Hepatocyte (in vitro differentiated cells): ENCODE measurements at regions not wholly inside any gene's neighbourhood (a gene's known extent, or its start where the extent isn't known, plus 50 kb on each side); places are given as distances from the start of the nearest gene placed in this dataset.

Experiments used
- EZH2 ChIP-seq: fragments of 200-600 bp; sonication (generic); IDR thresholded peaks from 2 replicates; pipeline ENCODE4 v1.6.1; 2016; ENCODE audit warnings: antibody characterized with exemption, mild to moderate bottlenecking, borderline replicate concordance
- EZH2phosphoT487 ChIP-seq: fragments of 200-600 bp; sonication (generic); IDR thresholded peaks from one replicate; pipeline ENCODE4 v1.6.1; 2018; ENCODE audit warnings: antibody characterized with exemption, mild to moderate bottlenecking, low read depth, moderate library complexity; ENCODE audit not compliant: unreplicated experiment, severe bottlenecking
- TF ChIP-seq, protein P1 (sequence below): fragments of 200-600 bp; sonication (generic); IDR thresholded peaks from 2 replicates; pipeline ENCODE4 v1.5.1; 2016; ENCODE audit warnings: antibody characterized with exemption, mild to moderate bottlenecking; ENCODE audit not compliant: poor library complexity

DNA sequence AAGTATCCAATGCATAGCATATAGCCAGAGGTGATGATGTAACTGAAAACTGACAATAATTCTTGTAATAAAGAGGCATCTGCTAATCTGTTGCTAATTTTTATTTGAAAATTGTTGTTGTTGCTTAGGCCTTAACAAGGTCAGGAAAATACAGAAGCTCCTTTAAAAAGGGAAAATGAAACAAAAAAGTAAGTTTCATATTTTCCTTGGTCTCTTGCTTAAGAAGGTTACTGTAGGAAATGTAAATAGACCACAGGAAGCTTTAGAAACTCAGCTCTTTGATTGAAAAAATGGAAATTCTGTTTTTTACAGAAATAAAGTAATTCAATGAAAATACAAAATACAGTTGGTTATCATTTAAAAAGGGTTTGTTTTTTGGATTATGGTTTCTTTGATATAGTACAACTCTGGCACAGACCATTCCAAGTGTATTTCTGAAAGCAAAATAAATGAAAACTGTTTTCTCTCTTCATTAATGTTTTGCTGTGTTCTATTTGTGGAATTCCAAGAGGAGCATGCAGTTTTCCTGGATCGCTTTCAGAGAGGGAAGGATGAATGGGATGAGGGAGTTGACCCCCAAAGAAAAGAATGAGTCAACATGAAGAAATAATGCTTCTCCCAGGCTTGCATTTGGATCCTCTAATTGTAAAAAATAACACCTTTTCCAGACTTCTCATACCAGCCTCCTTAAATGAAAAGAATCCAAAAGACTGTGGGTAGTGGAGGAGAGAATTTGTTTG, 398.0 kb upstream of the FAR2 start:
- TF ChIP-seq, protein P1, sequence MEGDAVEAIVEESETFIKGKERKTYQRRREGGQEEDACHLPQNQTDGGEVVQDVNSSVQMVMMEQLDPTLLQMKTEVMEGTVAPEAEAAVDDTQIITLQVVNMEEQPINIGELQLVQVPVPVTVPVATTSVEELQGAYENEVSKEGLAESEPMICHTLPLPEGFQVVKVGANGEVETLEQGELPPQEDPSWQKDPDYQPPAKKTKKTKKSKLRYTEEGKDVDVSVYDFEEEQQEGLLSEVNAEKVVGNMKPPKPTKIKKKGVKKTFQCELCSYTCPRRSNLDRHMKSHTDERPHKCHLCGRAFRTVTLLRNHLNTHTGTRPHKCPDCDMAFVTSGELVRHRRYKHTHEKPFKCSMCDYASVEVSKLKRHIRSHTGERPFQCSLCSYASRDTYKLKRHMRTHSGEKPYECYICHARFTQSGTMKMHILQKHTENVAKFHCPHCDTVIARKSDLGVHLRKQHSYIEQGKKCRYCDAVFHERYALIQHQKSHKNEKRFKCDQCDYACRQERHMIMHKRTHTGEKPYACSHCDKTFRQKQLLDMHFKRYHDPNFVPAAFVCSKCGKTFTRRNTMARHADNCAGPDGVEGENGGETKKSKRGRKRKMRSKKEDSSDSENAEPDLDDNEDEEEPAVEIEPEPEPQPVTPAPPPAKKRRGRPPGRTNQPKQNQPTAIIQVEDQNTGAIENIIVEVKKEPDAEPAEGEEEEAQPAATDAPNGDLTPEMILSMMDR, result no peak
- TF ChIP-seq EZH2 (no peak), EZH2phosphoT487 (no peak)
